BLaER1 treated with 17β-estradiol and CSF1 and Interleukin-3, amounts not matched to agents 10 nM and 100 nM (cell line): ENCODE measurements at regions not wholly inside any gene's neighbourhood (a gene's known extent, or its start where the extent isn't known, plus 50 kb on each side); places are given as distances from the start of the nearest gene placed in this dataset.

Source experiments
- H3K27ac ChIP-seq, 11 experiments: shearing (Covaris generic); formaldehyde crosslinking; 2 replicates each; pipeline ENCODE4 v1.8.1; 2022
- H3K27me3 ChIP-seq, 11 experiments: shearing (Covaris generic); formaldehyde crosslinking; 2 replicates each; pipeline ENCODE4 v1.8.1; 2022
- H3K36me3 ChIP-seq, 11 experiments: shearing (Covaris generic); formaldehyde crosslinking; 2 replicates each; pipeline ENCODE4 v1.8.1; 2022
- H3K4me1 ChIP-seq, 10 experiments: shearing (Covaris generic); formaldehyde crosslinking; 2 replicates each; pipeline ENCODE4 v1.8.1; 2022
- H3K4me2 ChIP-seq, 11 experiments: shearing (Covaris generic); formaldehyde crosslinking; 2 replicates each; pipeline ENCODE4 v1.8.1; 2022
- H3K4me3 ChIP-seq, 10 experiments: shearing (Covaris generic); formaldehyde crosslinking; 2 replicates each; pipeline ENCODE4 v1.8.1; 2022
- H3K9ac ChIP-seq, 11 experiments: shearing (Covaris generic); formaldehyde crosslinking; 2 replicates each; pipeline ENCODE4 v1.8.1; 2022
- H3K9me3 ChIP-seq, 11 experiments: shearing (Covaris generic); formaldehyde crosslinking; replicated peaks in 1 of 11; 2 replicates each; pipeline ENCODE4 v1.8.1; 2022
- H4K20me1 ChIP-seq, 11 experiments: shearing (Covaris generic); formaldehyde crosslinking; 2 replicates each; pipeline ENCODE4 v1.8.1; 2022
- Cebpa-rat ChIP-seq, 11 experiments: shearing (Covaris generic); IDR thresholded peaks; 2 replicates each; pipeline ENCODE4 v1.8.1; 2022

GRCh38 chr2:2573658-2574293 is 242.7 kb upstream of the MYT1L start:
- Histone ChIP-seq H3K9me3 (peaks cover 0 to 18% (median 11%) of the 10 kb centered on the region in 11 experiments; a peak in 15 of 22 replicates), H3K27me3 (no peaks in the 10 kb centered on the region), H3K27ac (no peak overlapping the region), H3K4me1 (no peaks in the 10 kb centered on the region), H3K4me3 (no peak overlapping the region), H3K36me3 (no peaks in the 10 kb centered on the region), H3K4me2 (no peak overlapping the region), H4K20me1 (no peaks in the 10 kb centered on the region), H3K9ac (no peak overlapping the region)
- no peak for TF ChIP-seq Cebpa-rat (IDR thresholded peaks at IDR 0.05)

- Histone ChIP-seq H3K27ac (no peak overlapping the region), H3K9ac (no peak overlapping the region), H3K36me3 (no peaks in the 10 kb centered on the region), H3K4me1 (no peaks in the 10 kb centered on the region), H3K27me3 (no peaks in the 10 kb centered on the region), H3K9me3 (peaks cover 0 to 18% (median 11%) of the 10 kb centered on the region in 11 experiments; a peak in 15 of 22 replicates), H4K20me1 (no peaks in the 10 kb centered on the region), H3K4me3 (no peak overlapping the region), H3K4me2 (no peak overlapping the region)
- TF ChIP-seq Cebpa-rat (IDR thresholded peaks at IDR 0.05) = no peak
These were observed 242.1 kb upstream of the MYT1L start for GRCh38 chr2:2573205-2573604.

GRCh38 chr2:2572393-2573204 is 241.5 kb upstream of the MYT1L start:
- no peak overlapping the region for H3K4me3 ChIP-seq
- H3K9me3 ChIP-seq = peaks cover 0 to 18% (median 11%) of the 10 kb centered on the region in 11 experiments; a peak in 15 of 22 replicates
- H3K4me2 ChIP-seq = no peak overlapping the region
- no peaks in the 10 kb centered on the region for H3K4me1 ChIP-seq
- H3K36me3 ChIP-seq = no peaks in the 10 kb centered on the region
- H4K20me1 ChIP-seq = no peaks in the 10 kb centered on the region
- H3K27me3 ChIP-seq = no peaks in the 10 kb centered on the region
- no peak overlapping the region for H3K27ac ChIP-seq
- H3K9ac ChIP-seq = no peak overlapping the region
- no peak for TF ChIP-seq Cebpa-rat (IDR thresholded peaks at IDR 0.05)

- no peaks in the 10 kb centered on the region for H3K36me3 ChIP-seq
- TF ChIP-seq Cebpa-rat (IDR thresholded peaks at IDR 0.05) = no peak
- H3K9me3 ChIP-seq = peaks cover 0 to 18% (median 11%) of the 10 kb centered on the region in 11 experiments; a peak in 15 of 22 replicates
- H3K4me1 ChIP-seq = no peaks in the 10 kb centered on the region
- H4K20me1 ChIP-seq = no peaks in the 10 kb centered on the region
- H3K4me3 ChIP-seq = no peak overlapping the region
- H3K9ac ChIP-seq = no peak overlapping the region
- no peaks in the 10 kb centered on the region for H3K27me3 ChIP-seq
- no peak overlapping the region for H3K27ac ChIP-seq
- no peak overlapping the region for H3K4me2 ChIP-seq
These were observed 240.5 kb upstream of the MYT1L start for GRCh38 chr2:2571301-2572150.

GRCh38 chr2:2570871-2571270 is 239.8 kb upstream of the MYT1L start:
- no peak for TF ChIP-seq Cebpa-rat (IDR thresholded peaks at IDR 0.05)

GRCh38 chr2:2570360-2570759 is 239.3 kb upstream of the MYT1L start:
- H3K9ac ChIP-seq = no peak overlapping the region
- H3K27ac ChIP-seq = no peak overlapping the region
- no peak for TF ChIP-seq Cebpa-rat (IDR thresholded peaks at IDR 0.05)

More at GRCh38 chr2:2570871-2571270, 239.8 kb upstream of the MYT1L start:
- no peak overlapping the region for H3K4me2 ChIP-seq
- no peaks in the 10 kb centered on the region for H3K36me3 ChIP-seq
- H3K9ac ChIP-seq = no peak overlapping the region
- no peaks in the 10 kb centered on the region for H3K27me3 ChIP-seq
- no peak overlapping the region for H3K27ac ChIP-seq
- H3K9me3 ChIP-seq = peaks cover 0 to 18% (median 11%) of the 10 kb centered on the region in 11 experiments; a peak in 15 of 22 replicates
- no peaks in the 10 kb centered on the region for H4K20me1 ChIP-seq
- no peak overlapping the region for H3K4me3 ChIP-seq
- no peaks in the 10 kb centered on the region for H3K4me1 ChIP-seq

GRCh38 chr2:2569836-2570235 is 238.8 kb upstream of the MYT1L start:
- Histone ChIP-seq H3K4me3 (no peak overlapping the region), H3K36me3 (no peaks in the 10 kb centered on the region), H3K27ac (no peak overlapping the region), H3K9me3 (peaks cover 0 to 18% (median 11%) of the 10 kb centered on the region in 11 experiments; a peak in 15 of 22 replicates), H3K4me2 (no peak overlapping the region), H4K20me1 (no peaks in the 10 kb centered on the region), H3K9ac (no peak overlapping the region), H3K27me3 (no peaks in the 10 kb centered on the region), H3K4me1 (no peaks in the 10 kb centered on the region)
- no peak for TF ChIP-seq Cebpa-rat (IDR thresholded peaks at IDR 0.05)

More at GRCh38 chr2:2570360-2570759, 239.3 kb upstream of the MYT1L start:
- Histone ChIP-seq H3K36me3 (no peaks in the 10 kb centered on the region), H4K20me1 (no peaks in the 10 kb centered on the region), H3K4me1 (no peaks in the 10 kb centered on the region), H3K27me3 (no peaks in the 10 kb centered on the region), H3K4me2 (no peak overlapping the region), H3K9me3 (peaks cover 0 to 18% (median 11%) of the 10 kb centered on the region in 11 experiments; a peak in 15 of 22 replicates), H3K4me3 (no peak overlapping the region)

GRCh38 chr2:2569306-2569705 is 238.2 kb upstream of the MYT1L start:
- TF ChIP-seq Cebpa-rat (IDR thresholded peaks at IDR 0.05) = no peak
- H3K4me3 ChIP-seq = no peak overlapping the region
- no peaks in the 10 kb centered on the region for H3K27me3 ChIP-seq
- no peak overlapping the region for H3K9ac ChIP-seq
- H4K20me1 ChIP-seq = no peaks in the 10 kb centered on the region
- H3K4me1 ChIP-seq = no peaks in the 10 kb centered on the region
- no peak overlapping the region for H3K27ac ChIP-seq
- no peak overlapping the region for H3K4me2 ChIP-seq
- peaks cover 0 to 18% (median 11%) of the 10 kb centered on the region in 11 experiments; a peak in 15 of 22 replicates for H3K9me3 ChIP-seq
- no peaks in the 10 kb centered on the region for H3K36me3 ChIP-seq

GRCh38 chr2:2568411-2568810 is 237.3 kb upstream of the MYT1L start:
- H3K27ac ChIP-seq = no peak overlapping the region

More at GRCh38 chr2:2568411-2568810, 237.3 kb upstream of the MYT1L start:
- H3K27me3 ChIP-seq = no peaks in the 10 kb centered on the region
- H3K9ac ChIP-seq = no peak overlapping the region
- H3K4me1 ChIP-seq = no peaks in the 10 kb centered on the region
- H3K4me2 ChIP-seq = no peak overlapping the region
- no peak for TF ChIP-seq Cebpa-rat (IDR thresholded peaks at IDR 0.05)
- H4K20me1 ChIP-seq = no peaks in the 10 kb centered on the region
- H3K36me3 ChIP-seq = no peaks in the 10 kb centered on the region
- H3K4me3 ChIP-seq = no peak overlapping the region
- H3K9me3 ChIP-seq = peaks cover 0 to 12% (median 10%) of the 10 kb centered on the region in 11 experiments; a peak in 15 of 22 replicates
